Fibroblast of skin of scalp (primary cell): ENCODE measurements at regions not wholly inside any gene's neighbourhood (a gene's known extent, or its start where the extent isn't known, plus 50 kb on each side); places are given as distances from the start of the nearest gene placed in this dataset.

ENCODE experiments used
- DNase-seq: peaks from one replicate; pipeline ENCODE4 v3.0.0-alpha.2; 2013

DNA sequence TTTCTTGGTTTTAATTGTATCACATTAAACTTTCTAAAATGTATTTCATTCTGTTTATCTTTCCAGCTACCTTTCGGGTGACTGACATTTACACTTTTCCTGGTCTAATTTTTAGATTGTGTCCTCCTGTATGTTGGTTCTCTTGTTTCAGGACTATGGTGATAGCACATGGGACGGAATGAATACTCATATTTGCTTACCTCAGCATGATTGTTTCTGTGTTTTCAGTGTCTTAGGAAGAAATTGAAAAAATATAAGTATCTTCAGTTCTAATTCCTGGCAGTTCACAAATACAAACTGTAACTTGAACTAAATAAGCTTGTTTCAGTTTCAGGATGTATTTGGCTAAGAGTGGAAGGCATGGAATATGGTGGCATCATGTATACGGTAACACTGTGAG is 80.1 kb upstream of the ROBO1 start:
- DNase-seq = no peak

DNA sequence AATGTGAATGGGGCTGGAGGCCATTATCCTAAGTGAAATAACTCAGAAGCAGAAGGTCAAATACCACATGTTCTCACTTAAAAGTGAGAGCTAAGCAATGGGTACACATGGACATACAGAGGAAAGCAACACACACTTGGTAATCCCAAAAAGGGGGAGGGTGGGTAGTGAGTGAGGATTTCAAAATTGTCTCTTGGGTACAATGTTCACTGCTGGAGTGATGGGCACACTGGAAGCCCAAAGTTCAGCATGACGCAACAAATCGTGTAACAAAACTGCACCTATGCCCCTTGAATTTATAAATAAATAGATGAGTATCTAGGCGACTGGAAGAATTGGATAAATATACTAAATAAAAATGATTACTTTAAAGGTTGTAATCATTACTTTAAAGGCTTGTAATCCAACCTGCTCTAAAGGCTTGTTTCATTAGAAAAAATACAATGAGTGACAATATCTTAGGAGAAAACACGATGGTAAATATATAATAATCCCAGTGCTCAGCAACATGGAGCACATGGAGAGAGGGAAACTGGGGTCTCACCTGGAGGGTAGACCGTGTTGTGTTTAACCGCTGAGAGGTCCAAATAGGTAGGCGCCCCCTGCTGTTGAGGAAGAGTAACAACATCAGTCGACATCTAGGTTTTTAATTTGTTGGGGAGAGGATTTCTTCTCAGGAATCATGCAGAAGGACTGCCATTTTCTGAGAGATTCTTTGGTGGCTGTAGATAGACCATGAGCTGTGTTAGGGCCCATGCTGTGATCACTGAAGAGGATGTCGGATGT is 78.5 kb upstream of the ROBO1 start:
- no peak for DNase-seq

DNA sequence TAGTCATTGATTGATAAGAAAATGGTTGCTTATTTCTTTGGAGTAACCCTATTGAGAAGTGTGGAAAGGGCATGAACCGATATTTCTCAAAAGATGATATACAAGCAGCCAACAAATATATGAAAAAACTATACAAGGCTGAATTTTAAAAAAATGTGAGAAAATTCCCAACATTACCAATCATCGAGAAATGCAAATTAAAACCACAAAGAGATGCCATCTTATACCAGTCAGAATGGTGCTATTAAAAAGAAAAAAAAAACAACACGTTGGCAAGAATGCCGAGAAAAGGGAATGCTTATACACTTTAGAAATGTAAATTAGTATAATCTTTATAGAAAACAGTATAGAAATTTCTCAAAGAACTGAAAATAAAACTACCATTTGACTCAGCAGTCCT is 77.7 kb upstream of the ROBO1 start:
- peak; percentile 5 for DNase-seq

DNA sequence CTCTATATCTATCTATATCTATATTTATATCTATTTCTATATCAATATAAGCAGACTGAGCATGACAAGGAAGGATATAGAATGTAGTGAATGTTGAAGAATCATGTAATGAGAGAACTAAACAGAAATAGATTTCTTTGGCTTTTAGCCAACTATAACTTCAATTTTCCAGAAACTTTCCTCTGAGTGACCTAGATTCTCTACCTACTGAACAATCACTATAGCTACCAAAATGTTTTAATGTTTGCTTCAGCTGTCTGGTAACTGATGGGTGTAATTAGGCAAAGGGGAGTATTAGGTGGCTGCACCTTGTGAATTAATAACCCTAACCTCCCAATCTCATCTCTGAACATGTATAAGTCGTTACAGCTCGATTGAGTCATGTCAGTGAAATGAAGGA is 76.4 kb upstream of the ROBO1 start:
- DNase-seq = no peak

DNA sequence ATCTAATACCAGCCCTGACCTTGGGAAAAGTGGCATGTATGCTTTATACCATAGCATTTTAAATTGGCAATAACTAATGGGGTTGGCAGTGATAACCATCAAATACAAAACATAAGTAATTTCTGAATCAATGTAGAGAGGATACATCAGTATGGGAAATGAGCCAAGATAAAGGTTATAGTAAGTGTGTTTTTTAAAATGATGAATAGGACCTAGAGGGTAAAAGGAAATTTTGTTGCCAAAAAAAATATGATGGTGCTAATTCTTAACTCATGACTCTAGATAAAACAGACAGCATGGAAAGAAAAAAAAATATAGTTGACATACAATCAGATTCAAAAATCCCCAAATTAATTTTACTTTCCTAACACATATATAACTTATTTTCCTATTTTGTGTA is 75.4 kb upstream of the ROBO1 start:
- no peak for DNase-seq

DNA sequence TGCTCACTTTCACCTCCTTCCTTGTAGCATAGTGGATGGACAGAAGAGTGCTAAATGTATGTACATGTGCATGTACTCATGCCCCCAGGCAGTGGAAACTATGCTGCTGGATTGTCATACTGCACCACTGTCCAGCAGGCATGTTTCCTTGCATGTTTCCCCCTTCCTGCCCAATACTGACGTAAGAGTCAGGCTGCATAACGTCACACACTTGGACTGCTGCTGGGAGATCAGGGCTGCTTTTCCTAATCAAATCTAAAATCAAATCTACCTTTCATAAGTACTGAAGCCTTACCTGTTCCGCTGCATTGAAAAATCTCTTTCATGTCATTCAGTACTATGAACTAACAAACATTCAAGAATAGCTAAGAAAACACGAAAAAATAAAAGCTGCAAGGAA is 67.9 kb upstream of the ROBO1 start:
- DNase-seq = no peak

DNA sequence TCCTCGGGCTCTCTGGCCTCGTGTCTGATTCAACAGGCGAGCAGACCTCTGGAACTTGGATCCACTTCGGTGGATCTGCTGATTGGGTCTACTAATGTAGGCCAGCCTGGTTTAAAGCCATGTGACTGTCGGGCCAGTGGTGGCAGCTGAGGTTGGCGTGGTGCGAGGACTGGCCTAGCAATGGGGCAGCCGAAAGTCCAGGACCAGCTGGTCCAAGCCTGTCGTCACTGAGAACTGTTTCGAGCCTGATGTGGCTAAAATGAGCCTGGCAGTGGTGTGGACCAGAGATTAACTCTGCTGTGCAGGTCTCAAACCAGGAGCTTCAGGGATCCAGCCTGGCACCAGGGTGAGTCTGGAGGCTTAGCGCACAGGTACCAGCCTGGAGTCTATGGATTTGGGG is 56.4 kb upstream of the ROBO1 start:
- no peak for DNase-seq

DNA sequence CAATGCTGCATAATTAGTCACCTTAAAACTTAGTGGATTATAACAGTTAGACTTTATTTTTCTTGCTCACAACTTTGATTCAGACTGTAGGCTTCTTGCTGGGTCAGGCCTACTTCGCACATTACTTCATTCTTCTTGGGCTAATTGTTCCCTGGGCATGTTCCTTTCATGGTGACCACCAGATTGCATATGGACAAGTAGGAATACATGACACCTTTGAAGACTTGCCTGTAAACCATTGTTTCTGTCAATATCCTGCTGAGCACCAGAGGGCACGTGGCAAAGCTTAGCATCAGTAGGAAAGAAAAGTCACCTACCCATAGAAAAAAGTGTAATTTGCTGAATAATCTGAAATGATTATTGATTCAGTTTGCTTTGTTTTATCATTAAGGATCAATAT is 54.3 kb upstream of the ROBO1 start:
- no peak for DNase-seq

DNA sequence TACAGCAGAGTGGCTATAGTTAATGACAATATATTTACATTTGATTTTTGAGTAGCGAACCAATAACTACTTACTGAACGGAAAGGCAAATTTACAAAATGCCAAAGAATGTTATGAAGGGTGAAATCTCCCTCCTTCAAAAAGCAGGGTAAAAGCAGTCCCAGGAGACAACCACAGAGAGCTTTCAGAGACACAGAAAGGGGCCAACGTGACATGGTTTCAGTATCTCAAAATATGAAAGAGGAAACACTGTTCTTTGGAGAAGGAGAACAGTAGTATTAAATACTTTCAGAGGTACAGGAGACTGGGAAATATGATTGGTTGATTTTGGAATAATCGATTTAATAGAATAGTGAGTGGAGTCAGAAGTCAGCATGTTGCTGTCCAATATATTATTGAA is 52.3 kb upstream of the ROBO1 start:
- no peak for DNase-seq

DNA sequence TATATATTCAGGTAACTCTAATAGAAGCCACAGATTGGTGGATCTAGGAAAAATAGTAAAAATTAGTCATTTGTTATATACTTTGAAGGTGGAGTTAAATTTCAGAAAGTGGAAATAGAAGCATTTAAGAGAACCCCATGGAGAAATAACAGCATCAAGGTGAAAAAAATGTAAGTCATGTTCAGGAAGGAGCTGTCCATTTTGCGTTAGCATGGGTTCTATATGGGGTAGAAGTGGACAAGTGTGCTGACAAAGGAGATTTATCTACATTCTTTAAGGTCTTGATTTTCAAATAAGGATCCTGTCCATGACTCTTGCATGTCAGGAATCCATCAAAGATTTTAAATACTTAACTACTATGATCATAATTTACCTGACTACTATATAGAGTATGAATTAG is 50.2 kb upstream of the ROBO1 start:
- no peak for DNase-seq
